Activated T-helper 1 cell treated with anti-CD3 and anti-CD28 coated beads, Interleukin-2, amount 50 U/mL, for 16 hours (primary cell): ENCODE measurements at regions not wholly inside any gene's neighbourhood (a gene's known extent, or its start where the extent isn't known, plus 50 kb on each side); places are given as distances from the start of the nearest gene placed in this dataset.

ENCODE experiments used
- DNase-seq, 2 donors: peaks; one replicate each; pipeline ENCODE4 v3.0.0-alpha.2; 2020; ENCODE audit warnings: low read depth in 1 of 2, low spot score in 1 of 2

DNA sequence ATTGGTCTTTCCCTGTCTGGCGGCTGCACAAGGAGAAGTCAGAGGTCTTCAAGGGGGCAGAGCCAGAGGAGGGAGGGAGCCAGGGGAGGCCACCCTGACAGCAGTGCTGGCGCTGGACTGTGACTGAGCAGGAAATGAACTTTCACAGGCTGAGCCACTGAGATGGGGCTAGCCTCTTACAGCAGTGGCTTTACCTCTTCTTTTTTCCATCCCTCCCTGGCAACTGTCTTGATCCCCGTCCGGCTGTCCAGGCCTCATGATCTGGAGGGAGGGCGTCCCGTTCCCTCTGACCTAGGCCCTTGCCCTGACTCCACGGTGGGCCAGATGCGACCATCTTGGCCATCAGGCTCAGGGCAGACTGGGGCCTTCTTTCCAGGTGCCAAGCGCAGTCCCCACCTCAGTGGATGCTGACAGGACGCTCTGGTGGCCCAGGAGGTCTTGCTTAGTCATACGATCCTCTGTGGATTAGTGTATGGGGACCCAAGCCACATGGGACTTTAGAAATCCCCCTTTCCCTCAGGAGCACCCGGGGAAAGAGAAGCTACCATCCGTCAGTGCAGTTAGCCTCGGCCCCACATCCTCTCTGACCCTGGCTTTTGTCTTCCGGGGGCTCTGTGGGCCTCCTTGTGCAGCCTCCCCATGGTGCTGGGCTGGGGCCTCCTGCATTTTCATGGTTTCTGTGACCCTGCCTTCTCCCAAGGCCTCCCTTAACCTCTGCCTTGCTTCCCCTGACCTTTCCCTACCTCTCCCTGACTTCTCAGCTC is 57.4 kb upstream of the CCDC167 start:
- no peak for DNase-seq

- DNase-seq = no peak
These were observed 55.5 kb upstream of the CCDC167 start for GRCh38 chr6:37555040-37555781.

GRCh38 chr6:37554480-37554819 is 54.8 kb upstream of the CCDC167 start:
- no peak for DNase-seq

GRCh38 chr6:37552267-37552666 is 52.6 kb upstream of the CCDC167 start:
- no peak for DNase-seq

GRCh38 chr6:37551867-37552266 is 52.2 kb upstream of the CCDC167 start:
- no peak for DNase-seq

DNA sequence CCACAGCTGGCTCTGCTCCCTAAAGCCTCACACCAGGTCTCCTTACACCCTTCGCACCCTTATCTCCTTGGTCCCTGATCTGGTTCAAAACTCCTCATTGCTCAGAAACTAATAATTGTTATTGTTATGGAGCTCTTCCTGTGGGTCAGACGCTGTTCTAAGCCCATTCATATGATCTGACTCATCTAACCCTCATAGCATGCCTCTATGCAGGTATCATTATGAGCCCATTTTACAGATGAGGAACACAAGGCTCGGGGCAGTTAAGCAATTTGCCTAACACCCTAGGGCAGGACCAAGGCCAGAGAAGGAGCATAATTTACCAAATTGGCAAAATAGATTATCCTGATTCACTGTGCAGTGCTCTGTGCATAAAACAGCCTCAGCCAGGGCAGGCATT is 51.8 kb upstream of the CCDC167 start:
- no peak for DNase-seq

GRCh38 chr6:37551002-37551401 is 51.3 kb upstream of the CCDC167 start:
- no peak for DNase-seq

GRCh38 chr6:37550191-37550831 is 50.6 kb upstream of the CCDC167 start:
- DNase-seq = no peak

- no peak for DNase-seq
These were observed 49.9 kb upstream of the CCDC167 start for GRCh38 chr6:37549558-37549957.
